SK-N-SH (cell line): ENCODE measurements at regions not wholly inside any gene's neighbourhood (a gene's known extent, or its start where the extent isn't known, plus 50 kb on each side); places are given as distances from the start of the nearest gene placed in this dataset.

Source experiments
- FOXM1 ChIP-seq: IDR thresholded peaks from 2 replicates; pipeline ENCODE4 v1.4.0; 2012; ENCODE audit warnings: low read depth, mild to moderate bottlenecking
- IRF3 ChIP-seq: fragments of 150-350 bp; IDR thresholded peaks from 2 replicates; pipeline ENCODE4 v1.6.1; 2016; ENCODE audit warnings: mild to moderate bottlenecking, low read depth, low read length
- POLR2AphosphoS5 ChIP-seq: IDR thresholded peaks from 2 replicates; pipeline ENCODE4 v1.6.1; 2012; ENCODE audit warnings: low read depth, low read length
- SIN3A ChIP-seq: IDR thresholded peaks from 2 replicates; pipeline ENCODE4 v1.6.1; 2012; ENCODE audit warnings: low read depth, mild to moderate bottlenecking, low read length, moderate library complexity, borderline replicate concordance
- TAF1 ChIP-seq: IDR thresholded peaks from 2 replicates; pipeline ENCODE4 v1.6.1; 2012; ENCODE audit warnings: low read depth, mild to moderate bottlenecking, low read length, moderate library complexity, borderline replicate concordance
- YY1 ChIP-seq: IDR thresholded peaks from 2 replicates; pipeline ENCODE4 v1.4.0; 2012; ENCODE audit warnings: low read depth, mild to moderate bottlenecking
- TF ChIP-seq, protein P1 (sequence below): fragments of 200-600 bp; sonication (generic); IDR thresholded peaks from 2 replicates; pipeline ENCODE4 v1.6.1; 2017; ENCODE audit warnings: antibody characterized with exemption, mild to moderate bottlenecking, moderate library complexity
- TF ChIP-seq, protein P2 (sequence below): IDR thresholded peaks from 2 replicates; pipeline ENCODE4 v1.4.0; 2012; ENCODE audit warnings: low read depth, borderline replicate concordance

GRCh38 chr17:68733241-68734176 is 132.3 kb upstream of the FAM20A start:
- TF ChIP-seq IRF3 (no peak), POLR2AphosphoS5 (no peak), SIN3A (no peak), FOXM1 (no peak), TAF1 (no peak), YY1 (no peak)
- TF ChIP-seq, protein P1, sequence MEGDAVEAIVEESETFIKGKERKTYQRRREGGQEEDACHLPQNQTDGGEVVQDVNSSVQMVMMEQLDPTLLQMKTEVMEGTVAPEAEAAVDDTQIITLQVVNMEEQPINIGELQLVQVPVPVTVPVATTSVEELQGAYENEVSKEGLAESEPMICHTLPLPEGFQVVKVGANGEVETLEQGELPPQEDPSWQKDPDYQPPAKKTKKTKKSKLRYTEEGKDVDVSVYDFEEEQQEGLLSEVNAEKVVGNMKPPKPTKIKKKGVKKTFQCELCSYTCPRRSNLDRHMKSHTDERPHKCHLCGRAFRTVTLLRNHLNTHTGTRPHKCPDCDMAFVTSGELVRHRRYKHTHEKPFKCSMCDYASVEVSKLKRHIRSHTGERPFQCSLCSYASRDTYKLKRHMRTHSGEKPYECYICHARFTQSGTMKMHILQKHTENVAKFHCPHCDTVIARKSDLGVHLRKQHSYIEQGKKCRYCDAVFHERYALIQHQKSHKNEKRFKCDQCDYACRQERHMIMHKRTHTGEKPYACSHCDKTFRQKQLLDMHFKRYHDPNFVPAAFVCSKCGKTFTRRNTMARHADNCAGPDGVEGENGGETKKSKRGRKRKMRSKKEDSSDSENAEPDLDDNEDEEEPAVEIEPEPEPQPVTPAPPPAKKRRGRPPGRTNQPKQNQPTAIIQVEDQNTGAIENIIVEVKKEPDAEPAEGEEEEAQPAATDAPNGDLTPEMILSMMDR, result no peak
- TF ChIP-seq, protein P2, sequence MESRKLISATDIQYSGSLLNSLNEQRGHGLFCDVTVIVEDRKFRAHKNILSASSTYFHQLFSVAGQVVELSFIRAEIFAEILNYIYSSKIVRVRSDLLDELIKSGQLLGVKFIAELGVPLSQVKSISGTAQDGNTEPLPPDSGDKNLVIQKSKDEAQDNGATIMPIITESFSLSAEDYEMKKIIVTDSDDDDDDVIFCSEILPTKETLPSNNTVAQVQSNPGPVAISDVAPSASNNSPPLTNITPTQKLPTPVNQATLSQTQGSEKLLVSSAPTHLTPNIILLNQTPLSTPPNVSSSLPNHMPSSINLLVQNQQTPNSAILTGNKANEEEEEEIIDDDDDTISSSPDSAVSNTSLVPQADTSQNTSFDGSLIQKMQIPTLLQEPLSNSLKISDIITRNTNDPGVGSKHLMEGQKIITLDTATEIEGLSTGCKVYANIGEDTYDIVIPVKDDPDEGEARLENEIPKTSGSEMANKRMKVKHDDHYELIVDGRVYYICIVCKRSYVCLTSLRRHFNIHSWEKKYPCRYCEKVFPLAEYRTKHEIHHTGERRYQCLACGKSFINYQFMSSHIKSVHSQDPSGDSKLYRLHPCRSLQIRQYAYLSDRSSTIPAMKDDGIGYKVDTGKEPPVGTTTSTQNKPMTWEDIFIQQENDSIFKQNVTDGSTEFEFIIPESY, result no peak
